HG02943 (cell line): ENCODE measurements at regions not wholly inside any gene's neighbourhood (a gene's known extent, or its start where the extent isn't known, plus 50 kb on each side); places are given as distances from the start of the nearest gene placed in this dataset.

Source experiments
- ATAC-seq: cut with Tn5 transposase; IDR thresholded peaks from one replicate; pipeline ENCODE4 v1.9.1; 2021; ENCODE audit warnings: mild to moderate bottlenecking, low read depth, moderate library complexity; ENCODE audit not compliant: unreplicated experiment

DNA sequence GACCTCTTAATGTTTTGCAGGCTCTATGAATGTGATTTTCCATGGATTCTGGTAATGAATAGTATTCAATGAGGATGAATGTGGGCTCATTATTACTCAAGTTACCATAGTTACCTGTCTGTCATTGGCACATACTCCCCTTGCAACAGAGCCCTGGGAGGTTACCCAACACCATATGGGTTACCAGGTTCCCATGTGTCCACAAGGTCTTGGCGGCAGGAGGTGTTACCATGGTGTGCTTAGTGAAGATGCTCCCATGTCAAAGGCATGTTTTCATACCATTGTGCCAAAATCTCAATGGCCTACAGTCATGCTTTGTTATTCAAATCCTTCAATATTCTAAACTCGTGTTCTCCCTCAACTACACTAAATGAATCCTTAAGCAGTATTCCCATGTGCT, 232.5 kb downstream of the HDGFL1 start:
- ATAC-seq = no peak

DNA sequence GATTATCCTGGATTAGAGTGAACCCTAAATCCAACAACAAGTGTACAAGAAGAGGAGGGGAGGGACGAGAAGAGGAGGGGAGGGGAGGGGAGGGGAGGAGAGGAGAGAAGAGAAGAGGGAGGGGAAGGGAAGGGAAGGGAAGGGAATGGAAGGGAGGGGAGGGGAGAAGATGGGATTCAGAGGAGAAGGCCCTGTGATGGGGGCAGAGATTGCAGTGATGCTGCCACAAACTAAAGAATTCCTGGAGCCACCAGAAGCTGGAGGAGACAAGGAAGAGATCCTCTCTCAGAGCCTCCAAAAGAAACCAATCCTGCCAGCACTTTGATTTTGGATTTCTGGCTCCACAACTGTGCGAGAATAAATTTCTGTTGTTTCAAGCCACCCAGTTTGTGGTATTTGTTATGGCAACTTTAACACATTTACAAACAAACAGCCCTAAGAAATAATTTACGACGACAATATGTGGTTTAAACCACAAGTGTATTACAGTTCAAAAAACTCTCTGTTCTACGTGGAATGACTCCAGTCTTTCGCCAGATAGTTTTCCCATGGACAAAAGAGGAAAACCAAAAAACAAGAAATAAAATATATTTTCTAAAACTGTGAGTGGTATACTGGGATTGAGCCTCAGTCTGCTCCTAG, 235.4 kb downstream of the HDGFL1 start:
- ATAC-seq = no peak

DNA sequence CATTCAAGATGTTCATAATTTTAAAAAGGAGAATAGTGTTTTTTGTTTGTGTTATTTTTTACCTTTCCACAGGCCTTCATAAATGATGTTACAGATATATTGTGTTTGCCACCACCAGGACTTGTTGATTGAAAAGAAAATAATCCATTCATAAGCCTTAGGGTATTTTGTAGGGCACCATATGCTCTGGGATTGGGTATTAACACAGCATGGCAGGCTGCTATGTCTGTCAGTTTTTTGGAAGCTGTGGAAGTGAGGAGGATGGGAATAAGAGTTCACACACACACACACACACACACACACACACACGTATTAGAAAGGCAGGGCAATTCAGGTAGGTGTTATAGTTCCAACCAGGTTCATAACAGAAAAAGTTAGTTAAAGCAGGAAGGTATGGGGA, 237.9 kb downstream of the HDGFL1 start:
- no peak for ATAC-seq

DNA sequence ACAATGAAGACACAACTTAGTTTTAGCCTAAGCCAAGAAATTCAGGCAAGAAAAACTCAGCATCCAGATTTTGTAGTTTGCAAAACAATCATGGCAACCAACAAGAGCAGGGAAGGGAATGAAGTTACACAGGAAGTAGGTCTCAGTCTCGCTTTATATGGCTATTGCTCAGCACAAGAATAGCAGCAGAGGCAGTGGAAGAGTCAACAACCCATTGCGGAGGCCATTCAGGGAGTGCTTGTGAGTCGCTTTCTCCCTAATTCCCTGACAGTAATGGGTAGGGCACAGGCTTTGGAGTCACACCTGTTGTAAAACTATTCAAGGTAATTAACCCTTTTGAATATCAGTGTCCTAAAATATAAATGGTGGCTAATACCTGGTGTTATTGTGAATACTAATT, 238.5 kb downstream of the HDGFL1 start:
- ATAC-seq = no peak

DNA sequence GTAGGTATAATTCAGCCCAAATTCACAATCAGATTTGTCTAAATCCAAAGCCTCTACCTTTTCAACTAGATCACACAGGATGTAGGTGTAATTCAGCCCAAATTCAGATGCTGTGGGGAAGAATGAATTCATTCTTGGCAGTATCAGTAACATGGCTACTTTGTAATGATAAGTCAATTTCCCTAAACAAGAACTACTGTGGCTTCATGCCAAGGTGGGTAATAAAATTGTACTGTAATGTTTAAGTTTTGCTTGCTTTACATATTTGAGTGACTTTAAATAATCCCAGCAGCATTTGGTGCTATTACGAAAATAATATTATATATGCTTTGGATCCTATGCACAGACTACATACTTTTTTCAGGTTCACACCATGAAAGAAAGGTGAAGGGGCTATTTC, 239.1 kb downstream of the HDGFL1 start:
- ATAC-seq = no peak

DNA sequence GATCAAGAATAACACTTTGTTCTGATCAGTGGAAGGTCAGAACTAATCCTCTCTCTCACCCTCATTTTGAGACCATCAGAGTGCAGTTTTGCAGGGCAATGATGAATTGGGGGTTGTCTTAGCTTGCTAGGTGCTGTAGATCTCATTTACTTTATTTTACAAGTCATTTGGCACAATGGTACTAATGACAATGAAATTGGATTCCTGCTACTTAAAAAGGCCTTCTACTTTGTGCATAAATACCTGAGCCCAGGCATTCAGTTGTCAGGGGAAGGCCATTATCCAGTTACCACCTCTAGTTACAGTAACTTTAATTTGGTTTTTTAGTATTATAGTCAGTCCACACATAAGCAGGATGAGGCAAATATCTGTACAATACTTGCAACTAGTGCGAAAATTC, 240.0 kb downstream of the HDGFL1 start:
- ATAC-seq = no peak

DNA sequence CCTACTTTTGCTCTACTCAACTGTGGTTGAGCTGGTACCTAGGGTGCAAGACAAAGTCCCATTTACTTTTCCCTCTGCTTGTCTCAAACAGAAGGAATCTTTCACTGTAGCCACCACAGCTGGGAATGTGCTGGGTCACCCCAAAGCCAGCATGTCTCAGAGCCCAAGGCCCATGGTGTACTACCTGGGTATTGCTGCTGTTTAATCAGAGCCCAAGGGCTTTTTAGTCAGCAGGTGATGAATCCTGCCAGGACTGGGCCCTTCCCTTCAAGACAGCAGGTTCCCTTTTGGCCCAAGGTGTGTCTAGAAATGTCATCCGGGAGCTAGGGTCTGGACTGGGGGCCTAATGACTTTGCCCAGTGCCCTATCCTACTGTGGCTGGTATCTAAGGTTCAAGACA, 249.8 kb downstream of the HDGFL1 start:
- ATAC-seq = no peak

DNA sequence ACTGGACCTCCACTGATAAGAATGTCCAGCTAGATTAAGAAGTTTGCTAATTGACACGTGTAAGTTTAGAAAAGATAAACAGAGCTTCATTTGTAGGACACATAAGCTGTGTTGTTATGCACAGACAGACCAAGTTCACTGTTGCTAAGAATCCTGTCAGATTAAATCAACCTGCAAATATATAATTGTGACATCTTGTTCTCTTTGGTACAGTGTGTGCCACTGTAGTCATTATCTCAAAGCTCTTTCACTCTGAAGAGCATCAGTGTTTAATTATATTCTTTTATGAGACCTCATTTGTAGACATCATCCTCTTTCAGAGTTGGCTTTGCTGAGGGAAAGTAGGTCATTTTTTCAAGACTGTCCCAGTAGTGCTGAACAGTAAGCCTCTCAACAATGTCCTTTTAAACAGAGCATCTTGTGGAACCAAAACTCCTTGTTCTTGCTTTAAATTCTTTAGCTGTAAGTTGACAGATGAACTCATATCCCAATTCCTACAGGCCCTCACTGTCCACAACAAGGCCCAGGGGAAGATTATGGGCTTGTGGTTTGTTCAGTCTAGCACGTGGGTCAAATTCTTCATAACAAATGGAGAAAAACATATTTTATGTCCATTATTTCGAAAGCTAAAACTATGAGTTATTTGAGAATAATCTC, 252.4 kb downstream of the HDGFL1 start:
- no peak for ATAC-seq

DNA sequence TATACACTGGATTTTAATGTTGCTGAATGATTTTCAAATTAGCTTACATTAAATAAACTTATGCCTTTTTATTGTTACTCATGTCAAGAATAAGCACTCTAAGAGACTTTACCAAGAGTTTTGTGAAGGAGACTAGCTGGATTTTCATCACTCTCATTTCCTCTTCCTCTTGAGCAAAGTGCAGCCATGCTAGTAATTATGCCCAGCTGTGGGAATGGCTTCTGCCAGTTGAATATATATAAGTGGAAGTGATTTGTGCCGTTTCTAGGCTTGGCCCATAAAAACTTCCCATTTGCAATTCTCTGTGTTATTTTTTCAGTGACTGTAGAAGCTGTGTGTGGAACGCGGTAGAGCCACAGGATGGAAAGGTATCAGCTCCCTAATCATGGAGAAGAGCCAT, 255.8 kb downstream of the HDGFL1 start:
- ATAC-seq = no peak

DNA sequence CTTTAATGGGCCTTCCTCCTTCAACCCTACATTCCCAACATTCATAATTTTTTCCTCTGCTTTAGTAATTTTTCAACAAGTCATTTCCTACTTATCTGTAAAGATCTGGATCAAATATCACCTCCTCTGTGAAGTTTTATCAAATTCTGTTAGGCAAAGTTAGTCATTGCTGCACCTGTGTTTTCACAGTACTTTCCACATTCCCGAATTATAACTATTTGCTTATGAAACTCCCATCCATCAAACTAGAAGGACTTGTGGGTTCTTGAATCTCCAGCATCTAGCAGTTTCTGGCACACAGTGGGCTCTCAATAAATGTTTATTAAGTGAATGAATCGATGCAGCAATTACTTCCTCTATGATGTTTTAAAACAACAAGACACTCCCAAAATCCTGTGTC, 257.6 kb downstream of the HDGFL1 start:
- ATAC-seq = no peak

DNA sequence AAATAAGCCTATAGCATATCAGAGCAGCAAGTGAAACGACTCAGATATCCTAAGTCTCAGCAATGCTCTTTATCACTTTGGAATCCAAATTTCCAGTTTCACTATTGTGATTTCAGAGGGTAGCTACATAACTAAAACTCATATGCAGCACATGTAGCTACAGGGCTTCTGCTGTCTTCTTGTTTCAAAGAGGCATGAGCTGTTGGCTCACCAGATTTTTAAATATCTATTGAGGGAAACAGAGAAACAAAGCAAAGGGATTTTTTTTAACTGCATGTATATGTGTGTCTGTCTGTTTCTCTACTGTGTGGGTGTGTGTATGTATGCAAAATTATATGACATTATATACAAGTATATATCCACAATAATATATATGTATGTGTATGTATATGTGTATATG, 258.4 kb downstream of the HDGFL1 start:
- no peak for ATAC-seq

DNA sequence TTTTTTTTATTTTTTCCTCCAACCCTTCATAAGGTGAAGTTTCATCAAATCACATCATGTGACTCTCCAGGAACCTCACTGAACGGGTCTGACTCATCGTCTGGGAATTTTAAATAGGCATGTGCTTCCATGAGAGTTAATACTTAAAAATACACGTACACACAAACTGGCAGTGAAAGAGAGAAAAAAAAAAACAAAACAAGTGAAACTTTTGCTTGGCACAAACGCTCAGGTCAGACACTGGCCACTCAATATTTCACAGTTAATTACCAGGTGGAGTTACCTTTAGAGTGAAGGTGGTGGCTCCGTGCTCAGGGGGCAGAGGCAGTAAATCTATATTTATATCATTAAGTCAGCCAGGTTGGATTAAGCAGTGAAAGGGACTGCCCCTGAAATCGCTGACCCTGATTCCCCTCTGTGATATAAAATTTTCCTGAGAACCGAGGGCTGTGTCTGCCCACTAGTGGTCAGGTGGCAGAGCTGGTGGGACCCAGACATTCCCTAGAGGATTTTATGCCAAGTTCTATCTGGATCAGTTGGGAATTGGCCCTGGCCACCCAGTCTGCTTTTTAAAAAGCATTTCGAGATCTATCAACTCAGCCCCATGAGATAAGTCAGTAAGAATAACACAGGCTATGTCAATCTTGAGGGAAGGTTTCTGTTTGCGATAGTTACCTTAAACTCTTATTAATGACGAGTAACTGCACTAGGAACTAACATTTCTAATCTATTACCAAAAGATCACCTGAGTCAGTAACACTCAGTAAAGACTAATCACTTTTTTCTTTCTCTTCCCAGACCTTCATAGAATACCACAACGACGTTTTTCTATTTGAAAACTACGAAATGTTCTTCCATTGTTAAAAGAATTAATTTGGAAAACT, 259.1 kb downstream of the HDGFL1 start:
- ATAC-seq = no peak

DNA sequence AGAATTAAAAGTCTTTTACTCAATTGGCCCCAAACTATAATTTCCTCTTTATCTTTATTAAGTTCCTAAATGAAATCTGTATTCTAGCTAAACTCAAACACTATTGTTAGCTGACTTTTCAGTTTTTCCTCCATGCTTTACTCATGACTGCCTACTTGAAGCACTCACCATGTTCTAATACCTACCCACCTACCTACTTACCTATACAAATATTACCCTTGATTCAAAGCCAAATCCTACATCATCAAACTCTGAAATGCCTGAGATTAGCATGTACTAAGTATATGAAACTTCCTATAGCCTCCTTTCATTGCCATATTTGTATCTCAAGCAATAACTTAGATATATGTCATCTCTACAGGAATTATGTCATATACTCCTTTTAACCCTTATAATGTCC, 259.7 kb downstream of the HDGFL1 start:
- no peak for ATAC-seq

DNA sequence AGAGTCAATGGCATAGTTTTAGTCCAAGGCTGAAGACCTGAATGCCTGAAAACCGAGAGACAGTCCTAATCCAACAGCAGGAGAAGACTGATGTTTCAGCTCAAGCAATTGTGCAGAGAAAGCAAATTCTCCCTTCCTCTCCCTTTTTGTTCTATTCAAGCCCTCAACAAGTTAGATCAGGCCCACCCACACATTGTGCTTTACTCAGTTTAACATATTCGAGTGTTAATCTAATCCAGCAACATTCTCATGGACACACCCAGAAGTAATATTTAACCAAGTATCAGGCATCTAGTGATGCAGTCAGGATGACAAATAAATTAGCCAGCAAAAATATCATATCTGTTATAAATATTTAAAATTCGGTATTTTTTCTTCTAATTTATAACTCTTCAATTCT, 261.1 kb downstream of the HDGFL1 start:
- ATAC-seq = no peak

DNA sequence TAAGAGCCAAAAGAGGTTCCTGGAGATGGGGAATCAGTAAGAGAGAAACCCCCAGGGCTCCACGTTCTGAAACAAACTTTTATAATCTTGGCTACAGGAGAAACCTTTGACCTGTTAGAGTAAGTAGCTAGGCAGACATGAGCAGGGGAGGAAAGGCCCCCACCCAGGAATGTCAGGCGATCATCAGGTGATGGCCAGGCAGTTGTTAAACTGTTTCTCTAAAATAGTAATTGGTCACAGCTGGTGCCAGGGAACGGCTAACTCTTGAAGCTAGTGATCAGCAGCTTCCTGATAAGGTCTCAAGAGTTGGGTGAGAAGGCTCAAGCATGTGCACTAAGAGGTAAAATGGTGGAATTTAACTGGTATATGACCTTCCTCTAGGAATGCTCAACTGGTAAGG, 263.8 kb downstream of the HDGFL1 start:
- no peak for ATAC-seq

DNA sequence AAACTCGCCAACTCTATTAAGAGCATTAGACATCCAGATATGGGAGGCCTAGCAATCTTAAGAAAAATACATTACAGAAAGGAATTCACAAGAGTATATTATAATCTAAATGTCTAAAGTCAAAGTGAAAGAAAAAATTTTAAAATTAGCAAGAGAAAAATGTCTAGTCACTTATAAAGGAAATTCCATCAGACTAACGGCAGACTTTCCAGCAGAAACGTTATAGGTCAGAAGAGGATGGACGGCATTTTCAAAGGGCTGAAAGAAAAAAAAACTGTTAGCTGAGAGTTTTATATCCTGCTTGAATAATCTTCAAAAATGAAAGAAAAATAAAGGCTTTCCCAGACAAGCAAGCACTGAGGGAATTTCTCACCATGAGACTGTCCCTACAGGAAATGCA, 269.0 kb downstream of the HDGFL1 start:
- no peak for ATAC-seq

DNA sequence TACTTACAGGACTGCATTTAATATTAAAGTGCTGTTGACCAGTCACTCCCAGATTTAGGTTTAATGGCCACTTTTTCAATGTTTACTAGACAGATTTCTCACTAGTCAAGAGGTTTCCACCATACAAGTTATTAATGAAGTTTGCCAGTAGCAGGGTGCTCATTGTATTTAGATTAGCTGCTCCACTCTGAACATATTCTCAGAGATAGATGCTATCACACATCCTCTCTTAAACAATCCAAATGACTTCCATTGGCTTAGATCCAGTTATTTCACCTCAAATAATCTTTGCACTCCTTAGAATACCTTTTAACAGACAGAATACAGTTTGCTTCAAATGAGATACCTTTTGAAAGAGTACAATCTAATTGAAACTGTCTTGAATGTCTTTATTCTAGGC, 276.1 kb downstream of the HDGFL1 start:
- no peak for ATAC-seq

DNA sequence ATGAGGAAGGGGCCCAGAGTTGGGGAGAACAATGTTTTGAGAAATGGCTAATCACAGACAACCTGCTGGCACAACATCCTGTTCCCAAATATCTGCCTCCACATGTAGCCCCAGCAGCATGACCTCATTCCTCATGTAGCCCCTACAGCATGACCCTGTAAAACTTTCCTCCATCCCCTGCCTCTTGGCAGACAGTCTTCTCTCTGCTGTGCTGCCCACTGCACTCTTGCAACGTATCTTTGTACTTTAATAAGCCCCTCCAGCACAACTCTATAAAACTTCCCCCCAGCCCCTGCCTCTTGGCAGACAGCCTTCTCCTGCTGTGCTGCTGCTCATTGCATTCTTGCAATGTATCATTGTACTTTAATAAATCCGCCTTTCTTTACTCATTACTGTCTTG, 278.8 kb downstream of the HDGFL1 start:
- ATAC-seq = no peak

DNA sequence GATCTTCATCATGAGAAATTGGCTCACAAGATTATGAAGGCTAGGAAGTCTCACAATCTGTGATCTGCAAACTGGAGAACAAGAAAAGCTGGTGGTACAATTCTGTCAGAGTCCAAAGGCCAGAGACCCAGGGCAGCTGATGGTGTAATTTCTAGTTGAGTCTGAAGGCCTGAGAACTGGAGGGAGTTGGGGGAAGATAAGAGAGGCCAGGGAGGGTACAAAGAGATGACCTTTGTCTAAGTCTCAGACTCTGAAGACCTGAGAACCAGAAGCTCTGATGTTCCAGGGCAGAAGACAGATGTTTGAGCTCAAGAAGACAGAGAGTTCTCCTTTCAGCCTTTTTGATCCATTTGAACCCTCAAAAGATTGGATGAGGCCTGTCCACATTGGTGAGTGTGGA, 280.6 kb downstream of the HDGFL1 start:
- ATAC-seq = no peak

DNA sequence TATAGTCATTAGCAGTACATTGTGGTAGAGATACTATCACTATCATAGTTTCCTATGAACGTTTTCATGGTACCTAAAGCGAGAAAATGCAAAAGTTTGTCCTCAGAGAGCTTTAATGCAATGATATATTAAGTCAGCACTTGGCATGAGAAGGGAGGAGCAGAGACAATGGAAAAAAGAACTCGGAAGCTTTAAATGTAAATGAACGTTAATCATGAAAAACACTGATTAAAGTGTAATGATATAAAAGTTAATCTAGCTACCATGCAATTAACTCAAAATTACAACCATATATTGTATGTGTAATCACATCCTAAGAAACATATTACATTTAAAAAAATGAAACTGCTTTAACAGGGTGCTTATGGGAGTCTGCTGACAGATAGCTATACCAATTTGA, 282.7 kb downstream of the HDGFL1 start:
- no peak for ATAC-seq

DNA sequence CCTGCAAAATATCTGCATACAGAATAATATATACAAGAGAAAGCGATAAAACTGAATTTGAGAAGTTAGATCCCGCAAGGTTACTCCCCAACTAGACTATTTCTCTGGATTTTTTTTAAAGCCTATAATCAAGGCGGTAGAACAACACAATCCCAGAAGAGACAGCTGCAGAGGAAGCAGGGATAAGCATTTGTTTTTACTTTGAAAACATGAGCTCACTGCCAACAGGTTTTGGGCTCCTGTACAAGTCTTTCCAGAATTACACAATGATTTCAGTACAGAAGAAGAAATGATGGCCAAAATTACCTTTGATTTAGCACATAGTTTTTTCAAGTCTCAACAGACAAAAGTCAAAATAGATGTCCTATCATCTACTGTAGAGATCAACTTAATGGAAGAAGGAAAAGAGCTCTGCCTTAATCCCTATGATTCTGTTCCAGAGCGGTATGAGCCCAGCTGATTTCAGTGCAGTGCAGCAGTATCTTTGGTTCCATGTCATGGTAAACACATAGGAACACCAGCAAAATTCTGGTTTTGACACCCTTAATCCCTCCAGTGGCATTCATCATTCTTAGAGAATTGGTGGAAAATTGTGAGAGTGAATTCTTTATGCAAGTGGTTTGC, 304.3 kb downstream of the HDGFL1 start:
- ATAC-seq = no peak
